Cardiac muscle cell (in vitro differentiated cells and primary cell): ENCODE measurements at regions not wholly inside any gene's neighbourhood (a gene's known extent, or its start where the extent isn't known, plus 50 kb on each side); places are given as distances from the start of the nearest gene placed in this dataset.

ENCODE experiments used
- DNase-seq, 2 donors: peaks; one replicate each; pipeline versions ENCODE4 v3.0.0 to v3.0.0-alpha.2; 2010 to 2017; ENCODE audit warnings: low read depth in 1 of 2, low spot score in 1 of 2
- H3K27ac ChIP-seq: fragments of 200-600 bp; sonication (generic); 2 replicates; pipeline ENCODE4 v1.5.1; 2016
- H3K27me3 ChIP-seq: fragments of 200-600 bp; sonication (generic); 2 replicates; pipeline ENCODE4 v1.6.0; 2016; ENCODE audit warnings: control low read depth
- H3K36me3 ChIP-seq: fragments of 200-600 bp; sonication (generic); 2 replicates; pipeline ENCODE4 v1.5.1; 2016; ENCODE audit warnings: control low read depth
- H3K4me1 ChIP-seq: fragments of 200-600 bp; sonication (generic); 2 replicates; pipeline ENCODE4 v1.8.1; 2017; ENCODE audit warnings: low read depth, mild to moderate bottlenecking, mixed run types
- H3K4me3 ChIP-seq: fragments of 200-600 bp; sonication (generic); 2 replicates; pipeline ENCODE4 v1.5.1; 2016; ENCODE audit warnings: mild to moderate bottlenecking
- H3K9me3 ChIP-seq: fragments of 200-600 bp; sonication (generic); 2 replicates; pipeline ENCODE4 v1.5.1; 2017; ENCODE audit warnings: low read depth, mild to moderate bottlenecking, control low read depth
- TF ChIP-seq, protein P1 (sequence below): IDR thresholded peaks from 2 replicates; pipeline ENCODE4 v1.5.1; 2012; ENCODE audit warnings: low read depth, mild to moderate bottlenecking, low read length

DNA sequence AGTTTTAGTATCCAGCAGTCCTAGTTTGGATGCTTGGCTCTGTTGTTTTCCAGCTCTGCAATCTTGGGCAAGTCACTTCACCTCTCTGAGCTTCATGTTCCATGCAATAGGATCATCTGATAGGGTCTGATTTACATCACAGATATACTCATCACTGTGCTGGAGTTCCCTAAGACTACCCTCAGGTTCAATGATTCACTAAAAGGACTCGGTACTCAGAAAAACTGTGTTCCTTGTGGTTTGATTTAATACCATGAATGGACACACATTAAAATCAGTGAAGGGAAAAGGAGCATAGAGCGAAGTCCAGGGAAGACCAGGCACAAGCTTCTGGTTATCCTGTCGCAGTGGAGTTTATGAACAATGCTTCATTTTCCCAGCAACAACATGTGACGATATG is 119.9 kb upstream of the EFNA5 start:
- H3K9me3 ChIP-seq = no peaks in the 10 kb centered on the region
- no peaks in the 10 kb centered on the region for H3K36me3 ChIP-seq
- H3K4me1 ChIP-seq = no peaks in the 10 kb centered on the region
- no peak for DNase-seq
- H3K27me3 ChIP-seq = peaks cover 23% of the 10 kb centered on the region
- H3K4me3 ChIP-seq = no peak overlapping the region
- TF ChIP-seq, protein P1, sequence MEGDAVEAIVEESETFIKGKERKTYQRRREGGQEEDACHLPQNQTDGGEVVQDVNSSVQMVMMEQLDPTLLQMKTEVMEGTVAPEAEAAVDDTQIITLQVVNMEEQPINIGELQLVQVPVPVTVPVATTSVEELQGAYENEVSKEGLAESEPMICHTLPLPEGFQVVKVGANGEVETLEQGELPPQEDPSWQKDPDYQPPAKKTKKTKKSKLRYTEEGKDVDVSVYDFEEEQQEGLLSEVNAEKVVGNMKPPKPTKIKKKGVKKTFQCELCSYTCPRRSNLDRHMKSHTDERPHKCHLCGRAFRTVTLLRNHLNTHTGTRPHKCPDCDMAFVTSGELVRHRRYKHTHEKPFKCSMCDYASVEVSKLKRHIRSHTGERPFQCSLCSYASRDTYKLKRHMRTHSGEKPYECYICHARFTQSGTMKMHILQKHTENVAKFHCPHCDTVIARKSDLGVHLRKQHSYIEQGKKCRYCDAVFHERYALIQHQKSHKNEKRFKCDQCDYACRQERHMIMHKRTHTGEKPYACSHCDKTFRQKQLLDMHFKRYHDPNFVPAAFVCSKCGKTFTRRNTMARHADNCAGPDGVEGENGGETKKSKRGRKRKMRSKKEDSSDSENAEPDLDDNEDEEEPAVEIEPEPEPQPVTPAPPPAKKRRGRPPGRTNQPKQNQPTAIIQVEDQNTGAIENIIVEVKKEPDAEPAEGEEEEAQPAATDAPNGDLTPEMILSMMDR = no peak
- H3K27ac ChIP-seq = no peak overlapping the region

DNA sequence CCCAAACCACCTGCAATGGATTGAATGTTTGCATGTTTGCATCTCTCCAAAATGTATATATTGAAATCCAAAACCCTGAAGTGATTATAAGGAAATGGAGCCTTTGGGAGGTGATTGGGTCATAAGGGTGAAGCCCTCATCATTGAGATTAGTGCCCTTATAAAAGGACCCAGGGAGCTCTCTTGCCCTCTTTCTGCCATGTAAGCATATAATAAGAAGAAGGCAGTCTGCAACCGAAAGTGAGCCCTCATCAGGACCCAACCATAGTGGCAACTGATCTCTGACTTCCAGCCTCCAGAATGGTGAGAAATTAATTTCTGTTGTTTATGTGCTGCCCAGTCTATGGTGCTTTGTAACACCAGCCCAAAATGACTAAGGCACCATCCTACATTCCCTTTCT is 115.7 kb upstream of the EFNA5 start:
- H3K9me3 ChIP-seq = no peaks in the 10 kb centered on the region
- no peak overlapping the region for H3K4me3 ChIP-seq
- TF ChIP-seq, protein P1 = no peak
- no peak for DNase-seq
- no peak overlapping the region for H3K27ac ChIP-seq
- peaks cover 21% of the 10 kb centered on the region for H3K27me3 ChIP-seq
- no peaks in the 10 kb centered on the region for H3K4me1 ChIP-seq
- no peaks in the 10 kb centered on the region for H3K36me3 ChIP-seq

DNA sequence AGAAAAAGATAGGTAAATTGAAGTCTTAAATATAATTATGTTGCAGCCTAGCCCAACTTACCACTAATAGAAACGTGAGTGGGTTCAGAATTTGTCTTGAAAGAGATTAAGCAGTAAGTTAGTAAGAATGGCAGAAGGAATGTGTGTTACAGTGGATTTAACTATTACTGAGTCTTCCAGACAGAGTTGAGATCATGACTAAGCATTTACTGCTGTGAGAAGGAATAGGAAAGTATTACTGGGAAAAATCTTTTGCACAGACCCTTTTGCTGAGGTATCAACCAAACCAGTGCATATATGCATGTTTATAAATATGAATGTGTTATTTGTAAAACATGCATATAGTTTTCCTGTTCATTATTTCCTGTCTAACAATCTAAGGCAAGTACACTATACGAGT is 112.8 kb upstream of the EFNA5 start:
- TF ChIP-seq, protein P1 = no peak
- no peaks in the 10 kb centered on the region for H3K36me3 ChIP-seq
- H3K4me3 ChIP-seq = no peak overlapping the region
- no peaks in the 10 kb centered on the region for H3K27me3 ChIP-seq
- H3K4me1 ChIP-seq = no peaks in the 10 kb centered on the region
- H3K27ac ChIP-seq = no peak overlapping the region
- no peak for DNase-seq
- no peaks in the 10 kb centered on the region for H3K9me3 ChIP-seq

DNA sequence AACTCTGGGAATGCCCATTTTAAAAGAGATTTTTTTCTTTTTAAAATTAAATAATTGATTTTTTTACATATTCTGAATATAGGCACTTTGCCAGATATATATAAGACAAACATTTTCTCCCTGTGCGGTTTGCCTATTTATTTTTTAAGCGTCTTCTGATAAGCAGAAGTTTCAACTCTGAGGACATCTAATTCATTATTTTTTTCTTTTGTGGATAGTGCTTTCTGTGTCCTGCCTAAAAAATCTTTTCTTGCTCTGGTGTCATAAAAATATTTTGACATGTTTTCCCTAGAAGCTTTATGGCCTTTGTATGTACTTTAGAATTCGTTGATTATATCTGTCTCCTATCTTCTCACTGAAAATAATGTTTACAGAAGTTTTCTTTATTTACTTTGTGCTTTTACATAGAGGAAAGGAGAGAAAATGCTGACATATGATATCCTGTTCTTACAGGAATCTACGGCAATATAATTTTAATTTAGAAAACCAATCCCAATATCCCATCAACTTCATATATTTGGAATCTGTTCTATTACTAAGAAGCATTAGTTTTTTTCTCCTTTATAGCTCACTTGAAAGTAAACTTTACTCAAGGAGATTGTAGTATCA is 111.9 kb upstream of the EFNA5 start:
- Histone ChIP-seq H3K27ac (no peak overlapping the region), H3K27me3 (no peaks in the 10 kb centered on the region), H3K4me1 (no peaks in the 10 kb centered on the region), H3K9me3 (no peaks in the 10 kb centered on the region), H3K36me3 (no peaks in the 10 kb centered on the region), H3K4me3 (no peak overlapping the region)
- DNase-seq = no peak
- TF ChIP-seq, protein P1 = no peak

DNA sequence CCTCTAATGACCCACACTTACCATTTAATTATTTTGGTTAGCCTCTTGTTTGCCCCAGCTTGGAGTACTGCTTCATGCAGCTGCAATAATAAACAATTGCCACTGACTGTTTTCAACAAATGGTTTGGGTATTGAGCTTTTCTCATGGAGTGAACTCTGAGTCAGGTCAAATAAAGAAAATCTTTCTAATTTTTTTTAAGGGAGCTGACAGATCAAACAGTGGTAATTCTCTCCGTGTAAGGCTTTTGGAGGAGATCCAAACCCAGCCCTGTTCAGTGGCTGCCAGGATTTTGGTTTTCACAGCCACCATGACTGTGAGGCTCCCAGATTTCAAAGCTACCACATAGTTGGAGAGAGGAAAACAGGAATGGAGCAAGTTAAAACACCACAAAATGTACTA is 110.7 kb upstream of the EFNA5 start:
- DNase-seq = peak in 1 of 2 donors; percentile 30
- peaks cover 11% of the 10 kb centered on the region for H3K4me1 ChIP-seq
- H3K27ac ChIP-seq = no peak overlapping the region
- no peaks in the 10 kb centered on the region for H3K27me3 ChIP-seq
- no peak overlapping the region for H3K4me3 ChIP-seq
- H3K36me3 ChIP-seq = no peaks in the 10 kb centered on the region
- TF ChIP-seq, protein P1 = no peak
- no peaks in the 10 kb centered on the region for H3K9me3 ChIP-seq
